ENCODE measurements at regions not wholly inside any gene's neighbourhood (a gene's known extent, or its start where the extent isn't known, plus 50 kb on each side); places are given as distances from the start of the nearest gene placed in this dataset.

GRCh38 chr3:193130576-193130975 lies 110.4 kb upstream of the PLAAT1 start:
- Histone ChIP-seq H4K5ac (ENCODE audit: insufficient read length, low read depth, low read length) (no peak overlapping the region), H3K4me3 (ENCODE audit: extremely low read depth in 1 of 4, insufficient read depth in 2 of 4, low read depth in 3 of 4, low read length in 4 of 4) (no peak overlapping the region), H2BK20ac (ENCODE audit: low read length) (no peak overlapping the region), H3K79me2 (ENCODE audit: control insufficient read depth in 1 of 2, insufficient read depth in 2 of 2, low read length in 2 of 2) (no peaks in the 10 kb centered on the region), H2BK12ac (ENCODE audit: low read depth, low read length) (no peak overlapping the region), H3K23ac (ENCODE audit: insufficient read length) (no peak overlapping the region), H4K20me1 (replicated peaks in 1 of 2; ENCODE audit: control insufficient read depth in 1 of 2, insufficient read depth in 2 of 2, low read length in 2 of 2) (no peaks in the 10 kb centered on the region), H3K4me1 (replicated peaks in 1 of 4; ENCODE audit: control insufficient read depth in 3 of 4, insufficient read depth in 4 of 4, low read length in 3 of 4) (peaks cover 0 to 6% (median 0%) of the 10 kb centered on the region in 4 experiments; a peak in 1 of 7 replicates), H3K79me1 (ENCODE audit: low read depth, low read length) (no peaks in the 10 kb centered on the region), H4K8ac (ENCODE audit: extremely low read depth, insufficient read depth, low read length) (no peak overlapping the region), H3K4ac (replicated peaks; ENCODE audit: insufficient read length, low read depth, low read length) (no peak overlapping the region), H3K27ac (ENCODE audit: low read depth, low read length) (no peak overlapping the region), H3K23me2 (ENCODE audit: low read depth, low read length) (no peaks in the 10 kb centered on the region), H2BK5ac (ENCODE audit: low read depth, low read length) (no peak overlapping the region), H3K14ac (ENCODE audit: insufficient read length) (no peak overlapping the region), H3K9ac (replicated peaks in 1 of 4; ENCODE audit: extremely low read depth in 1 of 4, low read depth in 3 of 4, low read length in 3 of 4) (no peak overlapping the region), H3K4me2 (ENCODE audit: insufficient read depth in 1 of 2, low read depth in 2 of 2, low read length in 2 of 2) (no peak overlapping the region), H2AFZ (ENCODE audit: low read length) (no peak overlapping the region), H4K91ac (replicated peaks; ENCODE audit: insufficient read length, low read length) (no peak overlapping the region), H3K18ac (ENCODE audit: extremely low read depth, low read length) (no peak overlapping the region), H3K36me3 (ENCODE audit: control insufficient read depth in 2 of 4, insufficient read depth in 4 of 4, low read length in 3 of 4) (no peaks in the 10 kb centered on the region), H2BK15ac (ENCODE audit: low read length) (no peak overlapping the region), H2BK120ac (replicated peaks; ENCODE audit: low read depth, low read length) (no peak overlapping the region), H3K9me3 (ENCODE audit: insufficient read depth in 2 of 2, low read depth in 1 of 2, low read length in 1 of 2) (no peaks in the 10 kb centered on the region), H3K27me3 (replicated peaks in 1 of 4; ENCODE audit: control insufficient read depth in 3 of 4, extremely low read depth in 1 of 4, insufficient read depth in 3 of 4, low read length in 3 of 4) (no peaks in the 10 kb centered on the region), H2AK5ac (ENCODE audit: low read depth, low read length) (no peak overlapping the region), H3K56ac (replicated peaks; ENCODE audit: insufficient read length, low read depth, low read length) (no peak overlapping the region)
- TF ChIP-seq SP4 (IDR thresholded peaks at IDR 0.05; ENCODE audit: low read length): no peak
- no peak for TF ChIP-seq EZH2 (IDR thresholded peaks at IDR 0.05; ENCODE audit: low read depth, low read length, severe bottlenecking)
- no peak for TF ChIP-seq SP1 (IDR thresholded peaks at IDR 0.05; ENCODE audit: low read depth, low read length)
- TF ChIP-seq SAP30 (IDR thresholded peaks at IDR 0.05; ENCODE audit: insufficient read depth, insufficient replicate concordance, low read length): no peak
- TF ChIP-seq SIN3A (conservative IDR thresholded peaks at IDR 0.05 in 1 of 2, IDR thresholded peaks at IDR 0.05 in 1 of 2; ENCODE audit: low read depth in 1 of 2, low read length in 2 of 2): no peak
- POLR2A ChIA-PET (ENCODE audit: partially characterized antibody): no interaction called here
- 80% methylated on average over 4 of the region's 4 CpGs; no CpG with 5 or more reads in 1 of the 2 experiments for WGBS, 2 experiments (ENCODE audit: extremely low coverage in 1 of 2, insufficient coverage in 1 of 2, insufficient read length in 1 of 2, insufficient replicate concordance in 2 of 2, low coverage in 1 of 2, low lambda C conversion rate in 2 of 2, missing lambda C conversion rate in 1 of 2)
- DNase-seq (ENCODE audit: low read depth in 1 of 2, low spot score in 2 of 2): no peak
- no peak for FAIRE-seq
- CTCF ChIA-PET (ENCODE audit: partially characterized antibody): interaction anchor here (0.8 to 6.1 kb wide), 12 partner anchors 11 to 542 kb away, joined by 3 to 120 read pairs (median 6); no protein-coding TSS in a partner anchor
